Mammary epithelial cell (primary cell): ENCODE measurements at regions not wholly inside any gene's neighbourhood (a gene's known extent, or its start where the extent isn't known, plus 50 kb on each side); places are given as distances from the start of the nearest gene placed in this dataset.

Experiments used
- EZH2 ChIP-seq: IDR thresholded peaks from 2 replicates; pipeline ENCODE4 v1.6.1; 2012; ENCODE audit warnings: low read length, inconsistent platforms, borderline replicate concordance
- TF ChIP-seq, protein P1 (sequence below), 2 donors: IDR thresholded peaks in 1 of 2; conservative IDR thresholded peaks in 1 of 2; 2 replicates each; pipeline ENCODE4 v1.5.1; 2011 to 2012; ENCODE audit warnings: inconsistent platforms in 2 of 2, low read length in 2 of 2, mild to moderate bottlenecking in 2 of 2, control low read depth in 1 of 2, low read depth in 1 of 2; ENCODE audit not compliant: insufficient read depth in 1 of 2; ENCODE audit errors: extremely low read depth in 1 of 2

DNA sequence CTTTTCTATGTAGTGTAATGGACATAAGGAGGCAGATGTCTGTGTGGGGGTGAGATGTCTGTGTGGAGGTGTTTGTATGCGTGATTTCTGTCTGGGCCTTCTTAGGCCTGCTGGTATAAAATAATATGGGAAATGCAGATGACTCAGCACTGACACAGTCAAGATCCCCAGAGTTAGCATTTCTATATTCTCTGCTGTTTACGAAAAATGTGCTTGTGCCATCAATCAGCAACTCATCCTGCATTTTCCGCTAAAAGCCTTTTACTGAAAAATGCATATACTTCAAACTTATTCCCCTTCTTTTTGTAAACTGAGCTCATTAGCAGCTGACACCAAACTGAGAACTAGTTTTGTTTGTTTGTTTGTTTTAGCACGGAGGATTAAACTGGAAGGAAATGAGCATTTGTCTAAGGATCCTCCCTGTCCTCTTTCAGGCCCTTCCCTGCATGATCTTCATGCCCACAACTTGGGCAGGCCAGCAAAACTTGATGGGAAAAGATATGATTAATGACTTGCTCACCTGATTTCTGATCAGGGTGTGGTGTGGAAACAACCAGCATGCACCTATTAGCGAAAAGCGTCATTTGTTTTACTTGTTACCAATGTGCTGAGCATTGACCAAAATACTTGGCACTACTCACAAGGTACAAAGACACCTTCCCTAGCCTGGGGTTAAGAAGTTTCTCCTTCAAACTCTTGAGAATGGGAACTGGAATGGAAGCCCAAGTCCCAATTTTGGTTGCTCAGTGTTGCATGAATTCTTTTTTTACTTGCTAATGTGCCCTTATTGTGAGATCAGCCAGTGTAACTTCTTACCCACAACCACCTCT, 77.4 kb downstream of the NDUFS5 start:
- TF ChIP-seq EZH2, result no peak
- TF ChIP-seq, protein P1, sequence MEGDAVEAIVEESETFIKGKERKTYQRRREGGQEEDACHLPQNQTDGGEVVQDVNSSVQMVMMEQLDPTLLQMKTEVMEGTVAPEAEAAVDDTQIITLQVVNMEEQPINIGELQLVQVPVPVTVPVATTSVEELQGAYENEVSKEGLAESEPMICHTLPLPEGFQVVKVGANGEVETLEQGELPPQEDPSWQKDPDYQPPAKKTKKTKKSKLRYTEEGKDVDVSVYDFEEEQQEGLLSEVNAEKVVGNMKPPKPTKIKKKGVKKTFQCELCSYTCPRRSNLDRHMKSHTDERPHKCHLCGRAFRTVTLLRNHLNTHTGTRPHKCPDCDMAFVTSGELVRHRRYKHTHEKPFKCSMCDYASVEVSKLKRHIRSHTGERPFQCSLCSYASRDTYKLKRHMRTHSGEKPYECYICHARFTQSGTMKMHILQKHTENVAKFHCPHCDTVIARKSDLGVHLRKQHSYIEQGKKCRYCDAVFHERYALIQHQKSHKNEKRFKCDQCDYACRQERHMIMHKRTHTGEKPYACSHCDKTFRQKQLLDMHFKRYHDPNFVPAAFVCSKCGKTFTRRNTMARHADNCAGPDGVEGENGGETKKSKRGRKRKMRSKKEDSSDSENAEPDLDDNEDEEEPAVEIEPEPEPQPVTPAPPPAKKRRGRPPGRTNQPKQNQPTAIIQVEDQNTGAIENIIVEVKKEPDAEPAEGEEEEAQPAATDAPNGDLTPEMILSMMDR (conservative IDR thresholded peaks at IDR 0.05 in 1 of 2, IDR thresholded peaks at IDR 0.05 in 1 of 2; ENCODE audit: extremely low read depth in 1 of 2, insufficient read depth in 1 of 2, low read depth in 1 of 2, low read length in 2 of 2), result no peak
